Right ventricle myocardium inferior (tissue), 1 donor: ENCODE measurements at regions not wholly inside any gene's neighbourhood (a gene's known extent, or its start where the extent isn't known, plus 50 kb on each side); places are given as distances from the start of the nearest gene placed in this dataset.
"Not testable (repeated sequence)": the region's sequence is repeated elsewhere in the genome, so short reads cannot be mapped to it uniquely, and the experiment has no call there.

Source experiments
- ATAC-seq: fragments of 200-7000 bp; cut with Tn5 transposase; one replicate; pipeline ENCODE4 v1.9.1; 2020; ENCODE audit warnings: mild to moderate bottlenecking, moderate library complexity
- DNase-seq: peaks from one replicate; pipeline ENCODE4 v3.0.0; 2021; ENCODE audit errors: missing footprints
- intact Hi-C: fragments of 100-400 bp; cut with DNase I; formaldehyde crosslinking; loops from one replicate; pipeline ENCODE4 v1.11.0; 2022
- donor health status: DM: no; HTN: yes; CAD: no; lungs with severe emphysema.

- ATAC-seq (no peak), DNase-seq (no peak)
- intact Hi-C loops: no loop called here
Measured at GRCh38 chr14:71231521-71232393, 324.5 kb downstream of the PCNX1 start.

DNA sequence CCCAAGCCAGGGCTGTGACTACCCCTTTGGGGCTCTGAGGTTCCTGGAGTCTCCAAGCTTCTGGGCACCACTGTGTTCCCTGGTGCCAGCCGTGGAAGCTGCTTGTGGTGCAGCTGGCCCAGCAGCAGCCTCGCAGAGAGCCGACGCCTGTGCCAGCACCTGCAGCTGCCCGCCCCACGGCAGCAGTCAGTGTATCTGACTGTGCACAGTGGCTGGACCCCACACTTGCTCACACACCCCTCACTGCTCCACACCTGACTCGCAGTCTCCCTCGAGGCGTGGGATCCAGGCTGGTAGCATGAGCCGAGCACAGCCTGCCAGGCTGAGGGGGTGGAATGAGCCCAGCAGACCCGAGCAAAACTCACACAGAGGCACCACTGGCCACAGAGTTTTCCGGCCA lies 325.2 kb downstream of the PCNX1 start:
- DNase-seq (no peak), ATAC-seq (no peak)
- intact Hi-C loops: no loop called here

GRCh38 chr14:71235875-71236274 lies 328.6 kb downstream of the PCNX1 start:
- ATAC-seq: peak; percentile 65
- intact Hi-C loops: no loop called here
- DNase-seq: no peak

GRCh38 chr14:71236487-71236886 lies 329.2 kb downstream of the PCNX1 start:
- ATAC-seq: no peak
- intact Hi-C loops: no loop called here
- no peak for DNase-seq

- ATAC-seq (no peak), DNase-seq (no peak)
- intact Hi-C loops: no loop called here
Measured at GRCh38 chr14:71237556-71237955, 330.3 kb downstream of the PCNX1 start.

- no peak for DNase-seq
- no peak for ATAC-seq
- intact Hi-C loops: no loop called here
Measured at GRCh38 chr14:71238835-71239234, 331.6 kb downstream of the PCNX1 start.

DNA sequence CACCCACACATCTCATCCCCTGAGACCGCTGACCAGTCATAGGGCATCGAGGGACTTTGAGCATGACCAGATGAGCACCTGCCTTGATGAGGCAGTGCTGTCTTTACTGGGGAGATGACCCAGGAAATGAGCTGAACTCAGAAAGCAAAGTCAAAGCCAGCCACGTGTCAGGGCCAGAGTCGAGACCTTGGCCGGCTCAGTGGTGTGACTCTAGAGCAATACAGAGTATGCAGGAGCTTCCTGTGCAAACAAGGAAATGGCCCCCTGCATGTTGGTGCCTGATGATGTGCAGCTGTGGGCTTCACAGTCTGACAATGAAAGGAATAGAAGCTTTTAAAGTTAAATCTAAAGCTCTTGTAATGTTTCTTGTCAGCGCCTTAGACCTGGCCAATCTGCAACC lies 332.9 kb downstream of the PCNX1 start:
- ATAC-seq (no peak), DNase-seq (no peak)
- intact Hi-C loops: no loop called here

GRCh38 chr14:71240866-71241520 lies 333.7 kb downstream of the PCNX1 start:
- DNase-seq (no peak), ATAC-seq (no peak)
- intact Hi-C loops: no loop called here

GRCh38 chr14:71242237-71242748 lies 335.0 kb downstream of the PCNX1 start:
- no peak for DNase-seq
- intact Hi-C loops: no loop called here
- ATAC-seq: peak; percentile 42

DNA sequence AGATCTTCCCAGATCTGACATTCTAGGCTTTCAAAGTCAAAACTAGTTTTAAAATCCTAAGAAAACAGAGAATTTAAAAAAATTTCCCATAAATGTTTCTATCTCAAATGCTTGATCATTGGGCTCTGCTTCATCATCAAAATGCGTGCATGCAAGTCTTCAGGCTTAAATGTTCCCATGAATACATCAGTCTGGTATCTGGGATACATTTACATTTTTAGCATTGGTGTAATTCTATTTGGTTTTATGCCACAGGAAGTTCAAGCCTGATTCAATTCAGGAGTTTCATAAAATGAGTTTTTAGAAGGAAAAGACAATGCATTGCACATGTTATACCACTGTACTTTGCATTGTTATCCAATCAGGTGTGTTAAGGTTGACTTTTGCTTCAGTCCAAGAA lies 336.4 kb downstream of the PCNX1 start:
- intact Hi-C loops: no loop called here
- ATAC-seq (no peak), DNase-seq (no peak)

GRCh38 chr14:71244341-71244740 lies 337.1 kb downstream of the PCNX1 start:
- DNase-seq: no peak
- peak; percentile 64 for ATAC-seq
- intact Hi-C loops: no loop called here

- no peak for DNase-seq
- ATAC-seq: no peak
- intact Hi-C loops: no loop called here
Measured at GRCh38 chr14:71245659-71246361, 338.6 kb downstream of the PCNX1 start.

DNA sequence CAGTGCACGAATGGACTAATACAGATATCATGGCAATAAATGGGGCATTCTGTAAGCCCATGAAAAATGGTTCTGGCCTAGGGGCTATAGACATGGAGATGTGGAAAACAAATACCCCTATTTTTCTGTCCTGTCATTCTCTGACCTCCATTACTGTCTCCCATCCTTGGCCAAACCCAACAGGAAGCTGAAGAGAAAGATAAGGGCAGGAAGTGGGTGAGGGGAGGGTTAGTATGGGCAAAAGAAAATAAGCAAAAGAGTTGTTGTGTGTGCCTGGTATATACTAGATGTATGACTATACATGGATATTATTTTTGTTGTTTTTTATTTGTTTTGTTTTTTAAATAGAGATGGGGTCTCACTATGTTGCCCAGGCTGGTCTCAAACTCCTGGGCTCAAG lies 339.3 kb downstream of the PCNX1 start:
- intact Hi-C loops: no loop called here
- DNase-seq: no peak
- ATAC-seq: no peak

GRCh38 chr14:71247106-71247505 lies 339.8 kb downstream of the PCNX1 start:
- ATAC-seq: no peak
- intact Hi-C loops: no loop called here
- DNase-seq: no peak

- intact Hi-C loops: no loop called here
- ATAC-seq (no peak), DNase-seq (no peak)
Measured at GRCh38 chr14:71248194-71248593, 340.9 kb downstream of the PCNX1 start.

GRCh38 chr14:71250347-71250746 lies 343.1 kb downstream of the PCNX1 start:
- intact Hi-C loops: no loop called here
- no peak for DNase-seq
- ATAC-seq: no peak

DNA sequence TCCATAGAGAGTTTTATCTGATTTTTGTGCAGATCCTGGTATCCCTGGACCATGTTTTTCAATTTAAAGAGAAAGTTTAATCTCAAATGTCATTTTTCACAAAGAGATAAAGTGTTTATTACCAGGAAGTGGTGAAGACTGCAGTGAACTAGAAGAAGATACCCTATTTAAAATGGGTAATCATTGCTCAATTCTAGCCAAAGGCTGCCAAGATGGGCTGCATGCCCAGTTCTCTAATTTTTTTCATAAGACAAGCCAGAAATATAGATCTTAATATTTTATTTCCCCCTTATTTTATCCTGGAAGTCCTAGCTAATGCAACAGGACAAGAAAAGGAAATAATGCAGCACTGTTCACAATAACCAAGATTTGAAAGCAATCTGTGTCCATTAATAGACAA lies 343.5 kb downstream of the PCNX1 start:
- DNase-seq (no peak), ATAC-seq (no peak)
- intact Hi-C loops: no loop called here

- DNase-seq, ATAC-seq, intact Hi-C loops: not testable (repeated sequence)
Measured at GRCh38 chr14:71254091-71254719, 346.9 kb downstream of the PCNX1 start.

- ATAC-seq (no peak), DNase-seq (no peak)
- intact Hi-C loops: no loop called here
Measured at GRCh38 chr14:71261206-71261605, 353.9 kb downstream of the PCNX1 start.
